ENCODE measurements at regions not wholly inside any gene's neighbourhood (a gene's known extent, or its start where the extent isn't known, plus 50 kb on each side); places are given as distances from the start of the nearest gene placed in this dataset.
A peak's percentile ranks its signal among the peaks of the same experiment; 100 is the strongest.

GRCh38 chr6:8219352-8219943 is 117.1 kb upstream of the EEF1E1 start:
- TF ChIP-seq CTCF (IDR thresholded peaks at IDR 0.05; ENCODE audit: low read depth, low read length) (peak; percentile 78), POLR2A (IDR thresholded peaks at IDR 0.05; ENCODE audit: extremely low read depth, insufficient read length) (no peak), MYC (IDR thresholded peaks at IDR 0.05; ENCODE audit: low read depth, low read length) (no peak)
- TF ChIP-seq, protein P1, sequence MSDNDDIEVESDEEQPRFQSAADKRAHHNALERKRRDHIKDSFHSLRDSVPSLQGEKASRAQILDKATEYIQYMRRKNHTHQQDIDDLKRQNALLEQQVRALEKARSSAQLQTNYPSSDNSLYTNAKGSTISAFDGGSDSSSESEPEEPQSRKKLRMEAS (IDR thresholded peaks at IDR 0.05; ENCODE audit: low read depth, low read length): no peak
- H3K4me3 ChIP-seq (ENCODE audit: low read depth, low read length): no peak overlapping the region
- DNase-seq (ENCODE audit: low read depth): peak; percentile 57

DNA sequence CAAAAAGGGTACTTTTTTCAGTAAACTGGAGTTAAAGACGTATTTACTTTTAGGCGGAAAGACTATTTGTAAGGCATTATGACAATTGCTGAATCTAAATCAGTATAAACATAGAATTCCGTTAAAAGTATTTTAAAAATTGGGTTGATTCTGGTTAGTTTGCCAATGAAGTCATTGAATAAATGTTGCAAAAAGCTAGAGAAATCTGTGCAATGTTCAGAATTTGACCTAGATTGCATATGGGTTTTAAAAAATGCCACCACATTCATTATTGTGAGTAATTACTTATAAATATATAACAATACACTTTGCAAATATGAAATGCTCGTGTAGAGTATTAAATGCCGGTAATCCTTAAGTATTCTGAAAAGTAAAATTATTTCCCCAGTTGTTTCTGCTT is 116.5 kb upstream of the EEF1E1 start:
- no peak for TF ChIP-seq POLR2A (IDR thresholded peaks at IDR 0.05; ENCODE audit: extremely low read depth, insufficient read length)
- TF ChIP-seq MYC (IDR thresholded peaks at IDR 0.05; ENCODE audit: low read depth, low read length): no peak
- TF ChIP-seq, protein P1 (IDR thresholded peaks at IDR 0.05; ENCODE audit: low read depth, low read length): no peak
- no peak for TF ChIP-seq CTCF (IDR thresholded peaks at IDR 0.05; ENCODE audit: low read depth, low read length)
- no peak overlapping the region for H3K4me3 ChIP-seq (ENCODE audit: low read depth, low read length)
- no peak for DNase-seq (ENCODE audit: low read depth)

- no peak for DNase-seq (ENCODE audit: low read depth)
- TF ChIP-seq, protein P1 (IDR thresholded peaks at IDR 0.05; ENCODE audit: low read depth, low read length): no peak
- TF ChIP-seq POLR2A (IDR thresholded peaks at IDR 0.05; ENCODE audit: extremely low read depth, insufficient read length) (no peak), MYC (IDR thresholded peaks at IDR 0.05; ENCODE audit: low read depth, low read length) (no peak), CTCF (IDR thresholded peaks at IDR 0.05; ENCODE audit: low read depth, low read length) (no peak)
- no peak overlapping the region for H3K4me3 ChIP-seq (ENCODE audit: low read depth, low read length)
Observed at GRCh38 chr6:8215631-8216030, 113.3 kb upstream of the EEF1E1 start.

GRCh38 chr6:8213995-8214394 is 111.6 kb upstream of the EEF1E1 start:
- no peak overlapping the region for H3K4me3 ChIP-seq (ENCODE audit: low read depth, low read length)
- TF ChIP-seq CTCF (IDR thresholded peaks at IDR 0.05; ENCODE audit: low read depth, low read length) (no peak), MYC (IDR thresholded peaks at IDR 0.05; ENCODE audit: low read depth, low read length) (no peak), POLR2A (IDR thresholded peaks at IDR 0.05; ENCODE audit: extremely low read depth, insufficient read length) (no peak)
- TF ChIP-seq, protein P1 (IDR thresholded peaks at IDR 0.05; ENCODE audit: low read depth, low read length): no peak
- DNase-seq (ENCODE audit: low read depth): no peak

DNA sequence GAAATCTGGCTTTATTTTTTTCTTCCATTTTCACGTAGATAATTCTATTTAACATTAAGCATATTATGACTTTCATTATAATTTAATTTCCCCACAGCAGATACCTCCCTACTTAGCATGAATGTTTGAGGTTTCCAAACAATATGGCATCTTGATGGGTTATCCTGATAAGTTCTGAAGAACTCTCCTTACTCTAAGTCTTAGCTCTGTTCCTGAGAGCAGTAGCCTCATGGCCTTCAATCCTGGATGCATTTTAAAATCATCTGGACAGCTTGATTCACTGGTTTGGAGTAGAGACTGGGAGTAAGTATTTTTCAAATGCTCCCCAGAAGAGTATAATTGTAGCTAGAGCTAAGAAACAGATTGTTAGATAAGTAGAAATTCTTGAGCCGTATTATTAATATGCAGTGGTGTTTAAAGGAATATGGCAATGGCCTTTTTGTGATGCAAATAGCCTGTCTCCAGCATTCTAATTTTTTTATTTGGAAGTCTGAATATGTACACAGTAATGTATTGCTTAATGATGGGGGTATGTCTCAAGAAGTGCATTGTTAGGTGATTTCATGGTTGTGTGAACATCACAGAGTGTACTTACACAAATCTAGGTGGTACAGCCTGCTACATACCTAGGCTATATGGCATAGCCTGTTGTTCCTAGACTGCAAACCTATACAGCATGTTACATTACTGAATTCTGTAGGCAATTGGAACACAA is 110.5 kb upstream of the EEF1E1 start:
- H3K4me3 ChIP-seq (ENCODE audit: low read depth, low read length): no peak overlapping the region
- TF ChIP-seq, protein P1 (IDR thresholded peaks at IDR 0.05; ENCODE audit: low read depth, low read length): no peak
- no peak for TF ChIP-seq MYC (IDR thresholded peaks at IDR 0.05; ENCODE audit: low read depth, low read length)
- TF ChIP-seq POLR2A (IDR thresholded peaks at IDR 0.05; ENCODE audit: extremely low read depth, insufficient read length): no peak
- TF ChIP-seq CTCF (IDR thresholded peaks at IDR 0.05; ENCODE audit: low read depth, low read length): no peak
- DNase-seq (ENCODE audit: low read depth): no peak
